HG02588 (cell line): ENCODE measurements at regions not wholly inside any gene's neighbourhood (a gene's known extent, or its start where the extent isn't known, plus 50 kb on each side); places are given as distances from the start of the nearest gene placed in this dataset.

Source experiments
- ATAC-seq: cut with Tn5 transposase; IDR thresholded peaks from one replicate; pipeline ENCODE4 v1.9.1; 2021; ENCODE audit warnings: mild to moderate bottlenecking, moderate library complexity; ENCODE audit not compliant: unreplicated experiment

GRCh38 chr17:77883213-77883650, 75.3 kb upstream of the TNRC6C start:
- no peak for ATAC-seq

- no peak for ATAC-seq
Measured at GRCh38 chr17:77884019-77884418, 74.5 kb upstream of the TNRC6C start.

DNA sequence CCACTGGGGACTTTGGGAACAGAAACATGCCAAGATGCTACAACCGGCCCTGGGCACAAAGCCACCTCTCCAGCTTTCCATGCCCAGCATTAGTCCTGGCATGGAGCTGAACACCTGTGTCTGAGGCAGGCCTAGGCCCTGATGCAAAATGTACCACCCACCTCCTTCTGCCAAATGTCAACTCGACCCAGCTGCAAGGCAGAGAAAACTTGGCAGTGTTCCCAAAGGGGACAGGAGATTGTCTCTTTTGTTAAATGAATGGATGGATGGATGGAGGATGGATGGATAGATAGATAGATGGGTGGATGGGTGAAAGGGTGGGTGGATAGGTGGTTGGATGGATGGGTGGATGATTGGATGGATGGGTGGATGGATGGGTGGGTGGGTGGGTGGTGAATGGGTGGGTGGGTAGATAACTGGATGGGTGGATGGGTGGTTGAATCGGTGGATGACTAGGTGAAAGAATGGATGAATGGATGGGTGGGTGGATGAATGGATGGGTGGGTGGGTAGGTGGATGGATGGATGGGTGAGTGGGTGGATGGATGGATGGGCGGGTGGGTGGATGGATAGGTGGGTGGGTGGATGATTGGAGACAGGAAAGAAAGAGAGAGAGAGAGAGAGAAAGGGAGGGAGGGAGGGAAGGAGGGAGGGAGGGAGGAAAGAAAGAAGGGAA, 73.4 kb upstream of the TNRC6C start:
- no peak for ATAC-seq

DNA sequence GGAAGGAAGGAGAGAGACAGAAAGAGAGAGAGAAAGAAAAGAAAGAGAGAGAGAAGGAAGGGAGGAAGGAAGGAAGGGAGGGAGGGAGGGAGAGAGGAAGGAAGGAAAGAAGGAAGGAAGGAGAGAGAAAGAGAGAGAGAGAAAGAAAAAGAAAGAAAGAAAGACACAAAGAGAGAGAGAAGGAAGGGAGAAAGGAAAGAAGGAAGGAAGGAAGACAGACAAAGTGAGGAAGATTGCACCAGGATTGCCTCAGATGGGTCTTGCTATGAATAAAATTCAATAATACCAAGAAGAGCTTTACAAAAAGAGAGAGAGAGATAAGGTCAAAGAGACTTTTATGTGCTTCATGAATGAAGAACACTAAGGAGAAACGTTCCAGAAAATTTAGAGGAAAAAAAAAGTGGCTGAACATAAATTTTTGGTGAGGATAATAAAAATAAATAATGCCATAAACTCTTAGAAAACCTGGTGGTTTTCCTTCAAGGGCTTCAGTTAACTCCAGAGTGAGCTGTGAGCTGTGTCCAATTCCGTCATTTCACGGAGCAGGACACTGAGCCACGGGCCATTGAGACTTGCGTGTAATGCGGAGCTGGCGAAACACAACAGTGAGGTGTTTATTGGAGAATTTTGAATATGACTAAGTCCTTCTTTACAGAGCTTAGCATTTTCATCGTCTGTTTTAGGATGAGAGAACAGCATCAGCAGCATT, 72.7 kb upstream of the TNRC6C start:
- no peak for ATAC-seq

DNA sequence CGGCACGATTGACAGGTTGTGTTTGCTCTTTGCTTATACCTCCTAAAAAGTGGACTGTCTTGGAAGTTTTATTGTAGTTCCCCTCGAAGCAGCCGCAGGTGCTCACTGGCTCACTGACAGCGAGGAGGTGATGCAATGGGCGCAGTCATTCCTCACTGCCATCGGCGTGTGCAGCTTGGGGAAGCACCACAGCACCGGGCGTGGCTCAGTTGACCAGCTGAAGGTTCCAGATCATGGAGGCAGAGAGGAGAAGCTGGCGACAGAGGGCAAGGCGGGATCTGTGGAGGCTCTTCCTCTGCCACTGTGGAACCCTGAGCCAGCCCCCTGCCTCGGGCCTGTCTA, 72.1 kb upstream of the TNRC6C start:
- ATAC-seq, result no peak

DNA sequence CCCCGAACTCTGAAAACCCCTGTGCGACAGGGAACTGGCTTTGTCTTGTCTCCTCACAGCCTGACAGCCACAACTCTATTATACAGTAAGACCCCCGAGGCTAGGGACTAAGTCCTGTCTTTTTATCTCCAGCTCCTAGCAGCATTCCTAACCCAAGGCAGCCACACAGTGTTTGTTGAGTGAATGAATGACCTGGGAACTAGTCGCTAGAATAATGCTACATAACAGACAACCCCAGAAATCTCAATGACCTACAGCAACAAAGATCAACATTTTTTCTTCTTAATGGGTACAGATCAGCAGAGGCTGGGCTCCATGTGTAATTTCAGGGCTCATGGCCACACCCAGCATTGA, 71.4 kb upstream of the TNRC6C start:
- ATAC-seq, result no peak

DNA sequence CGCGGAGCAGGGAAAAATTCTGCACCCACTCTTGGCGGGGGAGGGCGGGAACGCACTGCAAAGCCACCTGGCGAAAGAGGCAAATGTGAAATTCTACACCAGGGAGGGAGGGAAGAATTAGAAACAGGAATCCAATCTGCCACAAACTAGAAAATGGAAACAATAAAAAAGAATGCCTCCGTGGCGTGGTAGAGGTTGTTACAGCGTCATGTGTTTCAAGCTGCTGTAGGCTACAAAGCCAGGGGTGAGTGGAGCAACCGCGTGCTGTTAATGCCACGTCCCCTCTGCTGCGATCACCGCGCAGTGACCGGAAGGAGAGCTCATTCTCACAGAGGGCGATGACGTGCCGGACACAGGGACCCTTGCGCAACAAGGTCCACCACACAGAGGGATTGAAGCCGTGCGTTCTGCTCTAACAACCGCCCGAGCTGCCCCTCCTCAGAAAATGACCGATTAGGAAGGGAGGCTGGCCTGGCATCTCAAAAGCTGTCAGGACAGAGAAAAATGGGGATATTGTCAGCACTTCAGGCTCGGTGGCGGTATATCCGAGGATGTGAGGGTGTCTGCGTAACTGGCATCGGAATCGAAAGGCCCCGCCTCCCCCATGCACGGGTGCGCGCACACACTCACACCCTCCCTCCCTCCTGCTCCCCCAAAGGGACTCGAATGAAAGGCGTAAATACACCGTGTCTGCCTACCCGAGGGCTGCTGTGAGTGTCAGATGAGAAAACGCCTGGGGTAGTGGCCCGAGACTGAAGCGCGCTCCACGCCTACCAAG, 70.8 kb upstream of the TNRC6C start:
- ATAC-seq, result no peak

GRCh38 chr17:77888242-77889134, 70.0 kb upstream of the TNRC6C start:
- ATAC-seq, result no peak

GRCh38 chr17:77889135-77889505, 69.4 kb upstream of the TNRC6C start:
- no peak for ATAC-seq

GRCh38 chr17:77889866-77890760, 68.4 kb upstream of the TNRC6C start:
- no peak for ATAC-seq

DNA sequence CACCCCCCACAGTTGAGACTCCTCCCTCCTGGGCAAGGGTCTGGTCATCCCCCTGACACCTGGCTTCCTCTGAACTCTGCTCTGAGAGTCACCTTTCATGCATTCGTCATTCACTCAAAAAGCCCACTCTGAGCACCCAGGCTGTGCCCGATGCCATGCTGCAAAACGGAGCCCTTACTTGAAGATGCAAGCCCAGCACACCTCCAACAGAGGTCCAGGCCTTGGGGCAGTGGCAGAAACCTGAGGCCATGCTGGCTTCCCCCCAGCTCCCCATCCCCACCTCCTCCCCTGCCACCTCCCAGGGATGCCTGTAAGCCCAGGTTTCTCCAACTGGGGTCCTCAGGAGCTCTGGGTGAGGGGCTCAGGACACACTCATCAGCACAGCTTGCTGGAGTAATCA, 67.7 kb upstream of the TNRC6C start:
- ATAC-seq, result no peak

DNA sequence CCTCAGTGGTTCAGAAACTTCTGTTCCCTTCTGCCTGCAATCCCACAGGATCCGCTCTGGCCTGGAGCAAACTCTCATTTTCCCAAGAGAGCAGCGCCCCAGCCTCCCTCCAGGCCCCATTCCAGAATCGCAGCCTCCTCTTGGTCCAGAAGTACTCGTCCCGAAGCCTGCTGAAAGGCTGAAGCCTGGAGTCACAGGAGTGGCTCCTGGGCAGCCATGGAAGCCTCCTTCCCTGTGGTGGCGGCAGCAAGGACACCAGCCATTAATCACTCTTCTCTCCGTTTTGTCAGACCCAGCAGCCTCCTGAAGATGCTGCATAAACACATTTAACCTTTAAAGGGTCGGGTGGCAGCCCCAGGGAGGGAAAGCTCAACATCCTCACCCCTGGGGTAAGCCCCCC, 66.9 kb upstream of the TNRC6C start:
- no peak for ATAC-seq

DNA sequence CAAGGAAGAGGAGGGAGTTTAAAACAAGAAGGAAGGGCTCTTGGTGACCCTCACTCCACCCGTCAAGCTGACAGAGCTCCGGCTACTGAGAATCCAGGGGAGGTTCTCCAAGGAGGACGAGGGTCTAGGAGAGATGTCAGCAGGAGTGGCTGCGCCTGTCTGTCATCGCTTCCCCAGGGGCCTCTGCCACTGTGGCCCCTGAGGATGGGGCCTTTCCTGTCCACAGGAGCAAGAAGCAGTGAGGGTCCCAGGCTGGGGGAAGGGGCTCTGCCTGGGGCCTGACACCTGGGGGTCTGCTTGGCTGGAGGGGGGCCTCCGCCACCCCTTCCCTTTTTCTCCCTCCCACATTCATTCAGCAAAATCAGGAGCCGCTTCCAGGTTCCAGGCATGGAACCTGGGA, 66.5 kb upstream of the TNRC6C start:
- ATAC-seq, result no peak

GRCh38 chr17:77892469-77893143, 65.9 kb upstream of the TNRC6C start:
- ATAC-seq, result no peak

DNA sequence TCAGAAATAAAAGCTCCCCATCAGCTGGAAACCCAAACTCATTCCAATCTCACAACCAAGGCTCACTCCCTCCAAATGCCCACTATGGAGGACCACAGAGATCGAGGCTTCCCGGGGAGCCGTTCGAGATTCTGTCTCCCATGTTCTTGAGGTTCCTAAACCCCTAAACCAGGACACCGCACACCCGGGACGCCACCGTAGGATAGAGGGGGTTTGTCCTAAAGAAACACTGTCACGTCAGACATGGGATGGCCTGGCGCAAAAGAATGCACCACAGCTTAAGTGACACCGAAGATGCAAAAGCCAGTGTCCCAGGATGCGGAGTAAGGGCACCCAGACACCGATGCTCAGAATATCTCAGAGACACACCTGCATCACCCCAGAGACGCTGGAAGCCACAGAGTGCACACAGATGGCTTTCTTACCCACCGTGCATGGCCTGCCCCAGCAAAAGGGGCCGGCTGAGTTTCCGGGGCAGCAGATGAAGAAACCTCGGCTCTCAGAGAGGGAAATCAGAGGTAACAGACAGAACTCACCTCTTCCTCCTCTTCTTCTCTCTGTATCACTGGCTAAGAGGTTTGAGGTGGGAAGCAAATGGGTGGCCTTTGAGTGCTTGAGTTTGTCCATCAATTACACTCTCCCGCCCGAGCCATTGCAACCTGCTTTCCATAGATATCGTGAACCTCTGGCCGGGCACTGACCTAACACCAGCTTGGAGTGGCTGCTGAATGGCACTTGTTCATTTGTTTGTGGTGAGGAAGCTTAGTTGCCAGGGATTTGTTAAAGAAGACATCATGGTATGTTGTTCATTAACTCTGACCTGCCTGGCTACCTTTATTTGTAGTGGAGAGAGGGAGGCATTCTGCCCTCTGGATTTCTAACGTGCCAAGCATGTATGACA, 65.1 kb upstream of the TNRC6C start:
- ATAC-seq, result no peak

GRCh38 chr17:77894126-77894956, 64.2 kb upstream of the TNRC6C start:
- ATAC-seq, result no peak

DNA sequence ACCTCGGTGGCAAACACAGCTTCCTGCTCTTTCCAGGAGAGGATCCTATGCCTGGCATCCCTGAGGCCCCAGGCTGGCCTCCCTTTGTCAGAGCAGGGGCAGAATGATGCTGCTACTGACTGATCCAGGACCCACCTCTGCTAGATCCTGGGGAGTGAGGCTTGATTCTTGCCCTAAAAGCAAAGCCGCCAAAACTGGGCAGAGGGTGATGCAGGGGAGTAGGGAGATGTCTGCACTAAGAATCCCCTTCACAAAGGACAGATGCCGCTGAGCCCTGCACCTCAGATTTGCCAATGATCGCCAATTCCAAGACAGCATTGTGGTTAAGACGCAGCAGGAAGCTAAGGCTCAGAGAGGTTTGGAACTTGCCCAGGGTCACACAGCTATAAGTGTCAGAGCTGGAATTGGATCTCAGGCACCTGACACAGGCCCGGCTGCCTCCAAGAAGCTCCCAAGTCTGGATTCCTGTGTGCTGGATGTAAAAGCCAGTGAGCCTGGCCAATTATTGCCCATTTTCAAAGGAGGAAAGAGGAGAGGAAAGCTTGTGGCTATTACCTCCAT, 60.7 kb upstream of the TNRC6C start:
- ATAC-seq, result no peak
